ENCODE measurements at regions not wholly inside any gene's neighbourhood (a gene's known extent, or its start where the extent isn't known, plus 50 kb on each side); places are given as distances from the start of the nearest gene placed in this dataset.

DNA sequence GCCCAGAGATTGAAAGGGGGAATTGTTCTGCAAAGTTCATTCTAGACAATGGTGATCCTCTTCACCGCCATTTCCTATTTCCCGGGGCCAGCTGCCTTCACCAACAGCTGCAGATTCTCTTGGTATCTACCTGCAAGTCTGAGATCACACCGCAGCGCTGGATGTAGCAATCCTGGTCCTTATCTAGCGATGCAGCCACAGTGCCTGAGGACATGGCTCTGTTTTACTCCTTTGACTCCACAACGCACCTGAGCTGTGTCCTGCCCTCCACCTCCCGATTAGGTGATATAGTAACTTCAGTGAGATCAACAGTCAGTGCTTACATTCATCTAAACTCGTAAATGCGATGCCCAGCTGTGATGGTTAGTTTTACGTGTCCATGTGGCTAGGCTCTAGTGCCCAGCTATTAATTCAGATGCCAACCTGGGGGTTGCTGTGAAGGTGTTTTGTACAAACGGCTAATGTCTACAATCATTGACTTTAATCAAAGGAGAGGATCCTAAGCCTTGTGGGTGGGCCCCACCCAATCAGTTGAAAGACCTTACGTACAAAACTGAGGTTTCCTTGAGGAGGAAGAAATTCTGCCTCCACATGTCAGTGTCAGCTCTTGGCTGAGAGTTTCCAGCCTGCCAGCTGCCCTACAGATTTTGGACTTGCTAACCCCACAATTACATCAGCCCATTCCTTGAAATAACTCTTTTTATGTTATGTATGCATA, 189.8 kb downstream of the SH3BP4 start:
- DNase-seq, result no peak

DNA sequence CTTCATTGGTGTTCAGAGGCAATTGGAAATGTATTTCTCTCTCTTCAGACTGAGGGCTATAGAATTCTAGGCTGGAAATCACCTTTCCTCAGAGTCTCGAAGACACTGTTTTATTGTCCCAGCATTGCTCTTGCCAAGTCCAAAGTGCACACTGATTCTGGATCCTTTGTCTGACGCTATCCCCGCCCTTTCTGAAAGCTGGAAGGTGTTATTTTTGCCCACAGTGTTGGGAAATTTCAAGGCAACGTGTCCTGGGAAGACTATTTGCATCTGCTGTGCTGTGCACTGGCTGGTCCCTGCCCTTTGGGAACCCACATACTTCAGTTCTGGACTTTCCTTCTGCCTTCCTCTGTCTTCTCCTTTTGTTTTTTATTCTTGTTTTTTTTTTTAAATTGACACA, 190.8 kb downstream of the SH3BP4 start:
- DNase-seq, result no peak

DNA sequence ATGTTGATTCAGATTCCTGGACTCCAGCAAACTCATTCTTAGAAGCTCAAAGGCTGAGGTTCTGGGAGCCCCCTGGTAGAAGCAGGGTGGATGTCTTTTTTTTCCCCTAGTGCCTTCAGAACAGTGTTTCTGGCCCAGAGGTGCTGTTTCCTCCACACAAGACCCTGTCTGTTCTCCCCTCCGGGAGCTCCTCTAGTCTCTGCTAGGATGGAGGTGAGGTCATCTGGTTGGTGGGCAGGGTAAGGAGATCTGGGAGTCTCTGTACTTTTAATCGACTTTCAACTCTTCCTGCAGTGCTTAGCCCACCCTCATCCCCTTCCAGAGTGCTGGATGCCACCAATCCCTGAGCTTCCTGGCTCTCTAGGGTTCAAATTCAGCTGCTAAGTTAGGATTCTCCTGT, 192.0 kb downstream of the SH3BP4 start:
- DNase-seq, result no peak

DNA sequence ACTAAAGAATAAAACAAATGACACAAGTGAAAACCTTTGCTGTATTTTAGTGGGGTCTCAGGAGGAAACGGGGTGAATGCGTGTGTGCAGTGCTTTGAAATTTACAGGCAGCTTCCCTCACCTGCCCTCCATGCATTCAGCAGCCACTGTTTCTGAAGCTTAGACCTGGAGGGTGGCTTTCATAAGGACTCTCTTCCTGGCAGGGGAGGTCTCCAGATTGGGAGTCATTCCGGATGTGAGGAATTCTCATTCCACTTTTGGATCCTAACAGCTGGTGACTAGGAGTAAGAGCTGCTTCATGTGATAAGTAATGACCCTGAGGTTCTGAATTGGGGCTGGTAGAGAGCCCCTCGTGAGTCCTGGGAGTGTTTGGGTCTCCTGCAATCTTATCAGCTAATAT, 192.5 kb downstream of the SH3BP4 start:
- DNase-seq, result no peak

DNA sequence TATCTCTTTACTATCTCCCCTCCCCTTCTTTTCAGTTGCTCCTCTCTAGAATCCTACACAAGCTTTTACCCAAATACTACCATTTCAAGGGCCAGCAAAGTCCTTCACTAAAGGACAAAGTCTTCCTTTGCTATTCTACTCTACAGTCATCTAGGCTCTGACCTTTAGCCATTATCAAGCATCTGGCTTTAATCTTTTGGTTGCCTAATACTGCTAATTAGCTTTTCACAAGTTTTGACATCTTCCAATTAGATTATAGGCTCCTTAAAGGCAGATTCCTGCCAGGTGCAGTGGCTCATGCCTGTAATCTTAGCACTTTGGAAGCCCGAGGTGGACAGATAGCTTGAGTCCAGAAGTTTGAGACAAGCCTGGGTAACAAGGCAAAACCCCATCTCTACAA, 194.4 kb downstream of the SH3BP4 start:
- no peak for DNase-seq

DNA sequence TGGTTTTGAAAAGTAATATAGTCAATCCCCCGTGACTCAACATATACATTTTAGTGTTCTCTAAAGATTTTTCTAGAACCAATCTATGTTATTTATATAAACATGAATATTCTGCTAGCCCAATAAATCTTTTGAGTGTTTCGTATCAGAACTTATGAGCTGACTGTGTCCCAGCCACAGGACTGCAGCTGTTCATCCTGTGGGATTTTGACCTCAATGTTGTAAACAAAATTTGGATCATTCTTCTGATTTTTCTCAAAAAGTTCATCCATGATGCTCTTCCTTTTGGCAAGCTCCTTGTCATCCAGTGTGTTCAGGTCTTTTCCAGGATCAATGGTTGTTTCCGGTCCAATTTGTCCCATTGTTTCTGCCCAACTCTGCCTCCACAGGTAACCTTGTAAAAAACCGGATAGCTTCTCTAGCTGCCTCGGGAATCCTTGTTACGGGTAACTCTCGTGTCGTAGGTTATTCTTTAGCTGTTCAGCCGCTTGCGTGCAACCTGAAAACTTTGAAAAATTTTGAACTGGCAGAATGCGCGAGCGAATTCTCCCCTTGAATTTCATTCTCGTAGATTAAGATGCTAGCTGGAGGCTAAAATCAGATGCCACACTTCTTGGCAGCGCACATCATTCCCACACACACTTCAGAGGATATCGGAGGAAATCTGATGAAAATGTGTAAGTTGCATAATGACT, 195.2 kb downstream of the SH3BP4 start:
- no peak for DNase-seq

DNA sequence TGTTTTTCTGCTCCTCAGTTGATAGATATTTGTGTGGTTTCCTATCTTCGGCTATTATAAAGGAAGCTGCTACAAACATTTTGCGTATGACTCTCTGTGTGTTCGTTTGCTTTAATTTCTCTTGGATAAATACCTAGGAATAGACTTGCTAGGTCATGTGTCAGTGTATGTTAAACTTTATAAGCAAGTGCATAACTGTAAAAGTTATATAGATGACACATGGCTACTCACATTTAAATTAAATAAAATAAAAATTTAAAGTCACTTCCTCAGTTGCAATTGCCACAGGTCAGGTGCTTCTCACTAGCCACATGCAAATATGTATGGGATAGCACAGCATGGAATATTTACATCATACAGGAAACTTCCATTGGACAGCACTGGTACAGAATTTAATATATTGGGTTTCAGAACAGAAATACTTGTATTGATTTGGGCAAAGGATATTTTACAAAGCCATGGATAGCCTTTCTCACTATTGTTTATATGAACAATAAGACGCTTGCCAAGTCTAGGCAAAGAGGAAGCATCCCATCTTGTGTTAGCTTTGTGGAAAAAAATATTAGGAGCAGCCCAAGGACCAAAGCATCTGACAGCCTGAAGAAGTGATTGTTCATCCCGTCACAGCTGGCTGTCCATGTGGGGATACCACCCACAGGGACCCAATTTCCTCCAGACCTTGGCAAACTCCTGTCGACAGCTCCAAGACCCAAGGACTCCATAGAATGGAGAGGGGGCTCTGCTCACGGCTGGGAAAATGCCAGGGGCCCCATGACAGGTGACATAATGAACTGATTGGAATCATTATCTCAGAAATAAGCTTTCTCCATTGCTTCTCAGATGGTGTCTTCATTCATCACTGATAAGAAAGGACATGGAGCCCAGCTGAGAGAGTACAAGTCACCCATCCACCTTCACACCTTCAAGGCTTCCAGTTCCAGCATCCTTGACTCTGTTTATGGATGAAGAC, 196.7 kb downstream of the SH3BP4 start:
- no peak for DNase-seq

DNA sequence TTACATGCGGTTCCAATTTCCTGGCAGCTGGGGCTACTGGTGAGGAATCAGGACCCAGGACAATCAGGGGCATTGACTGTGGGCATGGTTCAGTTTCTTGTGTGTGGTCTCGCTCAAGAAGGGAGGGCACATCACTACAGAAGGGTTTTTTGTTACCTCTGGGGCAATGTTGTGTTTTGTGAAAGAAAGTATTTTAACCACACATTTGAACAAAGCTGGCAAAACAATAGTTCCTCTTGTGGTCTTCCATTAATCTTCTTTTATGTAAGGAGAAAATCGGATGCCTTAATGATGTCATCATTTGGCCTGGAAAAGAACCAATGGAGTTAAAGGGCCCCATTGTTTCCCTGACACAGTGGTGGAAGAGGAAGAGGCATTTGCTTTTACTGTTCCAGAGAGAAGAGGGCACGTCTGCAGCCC, 197.4 kb downstream of the SH3BP4 start:
- no peak for DNase-seq

DNA sequence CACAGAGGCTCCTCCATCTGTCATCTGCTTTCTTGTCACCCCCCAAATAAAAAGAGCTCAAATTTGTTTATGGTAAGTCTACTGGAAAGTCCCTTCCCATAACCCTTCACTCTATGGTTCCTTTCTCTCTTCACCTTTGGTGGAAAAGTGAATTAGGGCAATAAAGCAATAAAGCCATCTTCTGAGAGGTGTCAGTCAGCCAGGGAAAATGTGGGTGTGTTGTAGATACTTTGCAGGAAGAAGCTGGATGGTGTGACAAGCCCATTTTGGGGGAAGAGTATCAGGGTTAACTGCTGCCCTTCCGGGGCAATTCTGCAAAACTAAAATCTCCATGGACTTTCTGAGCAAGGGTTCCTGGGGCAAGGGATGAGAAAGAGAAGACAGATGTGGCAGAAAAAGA, 197.9 kb downstream of the SH3BP4 start:
- DNase-seq, result no peak

DNA sequence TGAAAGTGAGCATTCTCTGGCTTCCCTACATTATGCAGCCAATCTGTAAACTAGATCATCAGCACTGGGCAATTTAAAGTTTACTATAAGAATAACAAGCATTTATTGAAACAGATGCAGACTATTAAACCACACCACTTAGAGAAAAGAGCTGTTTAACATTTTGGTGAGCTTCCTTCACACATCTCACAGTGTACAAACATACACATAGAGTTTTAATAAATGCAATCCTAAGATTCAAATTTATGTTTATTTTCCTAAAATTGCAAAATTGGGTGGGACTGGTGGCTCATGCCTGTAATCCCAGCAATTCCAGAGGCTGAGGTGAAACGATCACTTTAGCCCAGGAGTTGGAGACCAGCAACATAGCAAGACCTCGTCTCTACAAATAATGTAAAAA, 199.3 kb downstream of the SH3BP4 start:
- no peak for DNase-seq

DNA sequence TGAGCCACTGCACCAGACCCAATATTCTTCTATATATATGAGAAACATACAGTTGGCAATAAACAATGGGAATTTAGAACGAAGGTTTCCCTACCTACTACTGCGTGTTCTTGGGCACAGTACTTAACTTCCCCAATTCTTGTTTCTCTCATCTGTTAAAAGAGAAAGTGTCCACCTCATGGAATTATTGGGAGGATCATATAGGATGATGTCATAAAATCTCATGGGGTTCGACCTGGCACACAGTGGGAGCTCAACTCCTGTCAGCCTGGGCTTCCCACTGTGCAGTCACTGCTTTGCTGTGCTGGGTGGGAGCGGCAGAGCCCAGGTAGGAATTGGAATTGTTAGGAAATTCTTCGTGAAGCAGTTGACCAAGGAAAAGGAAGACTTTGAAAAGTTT, 203.3 kb downstream of the SH3BP4 start:
- DNase-seq, result no peak

DNA sequence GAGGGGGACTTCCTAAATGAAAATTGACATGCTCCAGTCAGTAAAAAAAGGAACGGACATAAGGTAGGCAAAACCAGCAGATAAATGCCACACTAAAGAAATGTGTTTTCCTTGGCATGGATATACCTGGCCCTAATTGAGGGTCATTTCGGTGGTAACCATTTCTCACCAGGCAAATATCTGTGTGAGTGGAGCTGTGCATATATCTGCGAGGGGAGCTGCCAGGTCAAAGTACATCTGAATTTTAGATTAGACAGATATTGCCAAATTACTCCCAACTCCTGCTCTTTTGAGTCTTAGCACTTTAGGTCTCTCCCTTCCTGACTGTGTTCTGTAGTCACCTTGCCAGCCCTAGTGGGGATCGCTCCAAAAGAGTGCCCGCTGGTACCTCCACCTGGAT, 204.2 kb downstream of the SH3BP4 start:
- DNase-seq, result no peak

DNA sequence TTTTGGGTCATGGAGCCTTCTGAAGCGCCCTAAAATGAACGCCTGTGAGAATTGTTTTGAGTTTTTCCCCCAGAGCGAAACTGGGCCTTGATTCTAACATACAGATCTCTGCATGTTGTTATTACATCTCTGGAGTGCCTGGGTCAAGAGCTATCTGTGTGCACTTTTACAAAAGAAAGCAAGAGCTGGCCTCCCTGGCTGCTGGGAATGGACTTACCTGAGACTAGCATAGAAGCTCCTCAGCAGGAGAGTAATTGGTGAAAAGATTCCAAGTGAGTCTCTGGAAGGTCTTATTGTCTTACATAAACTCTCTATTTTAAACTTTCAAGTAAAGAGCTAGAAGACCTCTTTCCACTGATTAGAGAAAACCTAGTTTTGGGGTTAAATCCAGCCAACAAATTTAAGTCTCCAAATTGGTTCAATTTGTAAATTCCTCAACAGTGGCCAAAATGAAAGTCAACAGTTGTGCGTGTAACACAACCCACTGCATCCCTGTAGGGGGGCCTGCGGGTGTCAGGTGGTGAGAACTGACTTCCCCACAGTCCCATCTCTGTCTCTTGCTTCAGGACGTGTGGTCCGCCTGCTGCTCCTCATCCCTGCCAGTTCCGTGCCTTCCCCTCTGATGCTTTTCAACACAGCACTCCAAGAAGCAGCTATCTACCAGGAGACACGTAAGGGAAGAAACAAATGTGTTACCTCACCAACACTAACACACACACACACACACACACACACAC, 206.1 kb downstream of the SH3BP4 start:
- DNase-seq, result no peak

DNA sequence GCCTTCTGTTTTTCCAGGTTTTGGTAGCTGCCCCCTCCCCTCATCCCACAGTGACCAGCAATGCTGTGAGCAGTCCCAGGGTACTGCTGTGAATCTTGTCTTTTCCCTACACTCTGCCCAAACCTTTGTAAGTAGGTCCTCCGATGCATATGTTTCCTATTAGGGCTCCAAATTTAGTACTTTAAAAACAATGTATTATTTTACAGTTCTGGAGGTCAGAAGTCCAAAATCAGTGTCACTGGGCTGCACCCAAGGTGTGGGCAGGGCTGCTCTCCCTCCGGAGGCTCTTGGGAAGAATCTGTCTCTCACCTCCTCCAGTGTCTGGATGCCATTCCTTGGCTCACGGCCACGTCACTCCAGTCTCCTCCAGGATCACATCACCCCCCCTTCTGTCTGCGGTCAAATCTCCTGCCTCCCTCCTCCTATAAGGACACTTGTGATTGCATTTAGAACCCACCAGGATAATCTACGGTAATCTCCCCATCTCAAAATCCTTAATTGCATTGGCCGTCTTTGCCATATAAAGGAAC, 208.5 kb downstream of the SH3BP4 start:
- DNase-seq, result no peak

DNA sequence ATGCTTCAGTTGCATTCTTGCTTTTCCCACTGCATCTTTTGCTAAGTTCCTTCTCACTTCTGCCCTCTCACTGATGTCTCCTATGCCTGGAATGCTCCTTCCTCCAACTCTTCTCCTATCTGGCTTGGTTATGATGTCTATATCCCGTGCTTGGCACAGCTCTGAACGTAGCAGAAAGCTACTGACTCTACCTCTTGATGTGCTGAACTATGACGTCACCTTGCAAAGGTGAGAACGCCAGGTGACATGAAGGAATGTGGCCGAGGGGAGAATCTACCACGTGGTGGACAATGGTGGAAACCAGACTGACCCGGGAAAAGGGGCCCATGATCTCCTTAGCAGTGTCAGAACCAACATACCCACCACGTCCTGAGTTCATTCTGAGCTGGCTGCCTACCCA, 209.7 kb downstream of the SH3BP4 start:
- no peak for DNase-seq

DNA sequence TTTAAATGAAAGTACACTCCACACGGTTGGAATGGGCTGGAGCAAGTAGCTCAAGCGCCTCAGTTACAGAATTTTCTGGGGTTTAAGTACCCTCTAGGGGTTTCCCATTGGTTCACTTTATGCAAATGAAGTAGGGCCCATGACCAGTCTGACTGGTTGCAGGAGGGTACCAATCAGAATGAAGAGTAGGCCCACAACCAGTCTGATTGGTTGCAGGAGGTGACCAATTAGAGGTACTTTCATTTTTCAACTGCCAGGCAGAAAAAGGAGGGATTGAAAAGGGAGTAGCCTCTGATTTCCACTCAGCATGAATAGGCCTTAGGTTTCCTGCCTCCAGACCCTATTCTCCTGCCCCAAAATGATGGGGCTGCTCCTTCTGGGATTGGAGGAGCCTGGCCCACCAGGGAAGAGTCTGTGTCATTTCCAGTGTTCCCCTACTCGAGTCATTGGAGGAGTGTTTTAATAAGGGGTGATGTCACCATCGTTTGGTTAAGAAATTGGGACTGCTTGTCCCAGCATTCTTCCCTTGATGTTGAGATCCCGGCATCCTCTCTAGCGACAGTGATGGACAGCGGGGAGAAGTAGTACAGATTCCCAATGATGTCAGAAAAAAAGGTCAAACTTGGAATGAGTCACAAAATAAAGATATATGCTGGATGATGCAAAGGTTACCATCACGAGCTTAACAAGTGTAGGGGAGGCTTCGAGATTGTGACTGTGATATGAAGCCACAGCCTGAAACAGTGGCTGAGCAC, 210.4 kb downstream of the SH3BP4 start:
- no peak for DNase-seq

DNA sequence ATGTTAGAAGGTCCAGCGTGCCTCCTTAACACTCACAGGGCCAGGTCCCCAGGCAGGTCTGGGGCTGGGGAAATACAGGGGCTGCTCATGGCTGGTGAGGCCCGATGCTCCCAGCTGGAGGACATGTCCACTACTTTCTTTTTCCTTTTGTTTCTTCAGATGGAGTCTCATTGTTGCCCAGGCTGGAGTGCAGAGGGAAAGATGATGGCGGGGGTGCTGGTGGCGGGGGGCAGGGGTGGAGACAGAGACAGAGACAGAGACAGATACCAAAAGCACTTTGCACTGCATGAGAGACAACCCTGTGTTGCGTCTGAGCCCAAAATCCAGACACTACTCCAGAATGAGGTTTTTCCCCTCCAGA, 211.0 kb downstream of the SH3BP4 start:
- no peak for DNase-seq

DNA sequence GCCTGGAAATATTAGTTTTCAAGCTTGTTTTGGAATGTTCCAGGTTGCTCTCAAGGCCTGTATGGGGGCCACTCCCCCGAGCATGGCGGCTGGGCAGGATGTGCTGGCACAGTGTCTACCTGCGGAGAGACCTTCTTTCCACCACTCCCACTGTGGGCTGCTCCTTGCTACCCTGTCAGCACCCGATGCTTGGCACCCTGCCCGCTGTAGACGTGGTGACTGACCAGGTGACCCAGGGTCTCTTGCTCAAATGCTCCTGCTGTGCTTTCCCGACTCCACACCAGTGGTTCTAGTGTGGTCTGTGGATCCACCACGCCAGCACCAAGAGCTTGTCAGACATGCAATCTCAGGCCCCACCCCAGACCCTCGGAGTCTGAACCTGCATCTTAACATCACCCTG, 213.3 kb downstream of the SH3BP4 start:
- no peak for DNase-seq

DNA sequence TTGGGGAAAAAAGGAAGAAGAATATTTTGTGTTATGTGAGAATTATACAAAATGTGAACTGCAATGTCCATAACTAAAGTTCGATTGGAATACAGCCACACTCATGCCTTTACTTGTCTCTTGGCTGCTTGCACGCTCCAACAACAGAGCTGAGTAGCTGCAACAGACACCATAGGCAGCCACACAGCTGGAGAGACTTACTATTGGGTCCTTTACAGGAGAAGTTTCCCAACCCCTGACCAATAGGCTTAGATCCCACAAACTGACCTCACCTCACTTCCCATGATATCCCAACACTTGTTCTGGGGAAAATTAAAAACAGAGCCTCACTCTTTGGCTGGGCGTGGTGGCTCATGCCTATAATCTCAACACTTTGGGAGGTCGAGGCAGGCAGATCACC, 213.8 kb downstream of the SH3BP4 start:
- DNase-seq, result no peak

DNA sequence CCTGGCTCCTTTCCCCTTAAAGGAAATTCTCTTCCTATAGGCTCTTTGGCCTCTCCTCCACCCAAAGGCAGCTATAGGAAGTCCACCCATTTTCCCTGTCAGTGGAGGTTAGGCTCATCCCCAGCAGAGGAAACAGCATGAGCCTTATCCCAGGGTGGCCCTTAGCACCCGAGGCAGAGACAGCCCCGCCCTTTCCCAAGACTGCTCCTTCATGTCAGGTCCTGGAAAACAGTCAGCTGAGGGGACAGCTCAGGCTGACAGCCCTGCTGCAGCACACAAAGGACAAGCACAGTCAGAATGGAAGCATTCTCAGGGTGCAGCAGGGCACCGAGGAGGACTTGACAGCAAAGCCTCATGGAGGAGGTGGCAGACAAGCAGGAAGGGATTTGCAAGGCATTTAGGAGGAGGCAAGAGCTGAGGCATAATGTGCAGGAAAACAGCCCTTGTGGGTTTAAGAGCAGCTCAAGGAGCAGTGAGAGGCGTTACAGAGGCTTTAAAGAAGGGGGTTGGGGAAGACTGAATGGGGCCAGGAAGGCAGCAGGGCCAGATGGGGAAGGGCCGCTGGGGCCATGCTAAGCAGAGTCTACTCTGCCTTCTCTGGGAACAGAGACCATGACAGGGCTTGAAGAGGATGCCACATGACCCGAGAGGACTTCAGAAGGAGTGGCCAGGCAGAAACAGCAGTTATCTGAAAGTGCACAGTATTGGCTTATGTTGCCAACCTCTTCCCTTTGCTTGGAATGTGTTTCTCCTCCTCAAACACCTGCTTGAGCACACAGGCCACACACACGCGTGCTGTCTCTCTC, 216.6 kb downstream of the SH3BP4 start:
- DNase-seq, result no peak

DNA sequence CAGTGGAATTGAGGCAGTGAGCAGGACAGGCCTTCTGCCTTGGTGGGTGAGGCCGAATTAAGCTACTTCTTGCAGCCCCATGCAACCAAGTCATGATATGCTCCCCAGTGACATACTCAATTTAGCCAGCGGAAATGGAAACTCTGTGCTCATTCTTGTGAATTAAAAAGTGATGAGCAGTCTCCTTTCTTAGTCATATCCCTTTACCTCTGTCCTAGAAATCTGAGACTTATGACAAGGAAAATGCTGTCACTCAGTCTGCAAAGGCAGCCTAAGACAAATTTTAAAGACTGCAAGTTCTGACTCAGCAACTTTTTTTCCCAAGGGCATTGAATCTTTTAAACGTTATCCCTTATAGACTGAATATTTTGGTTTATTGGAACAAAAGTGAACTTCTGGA, 218.2 kb downstream of the SH3BP4 start:
- no peak for DNase-seq
